Astrocyte of the cerebellum (primary cell): ENCODE measurements at regions not wholly inside any gene's neighbourhood (a gene's known extent, or its start where the extent isn't known, plus 50 kb on each side); places are given as distances from the start of the nearest gene placed in this dataset.

ENCODE experiments used
- DNase-seq: peaks from one replicate; pipeline ENCODE4 v3.0.0-alpha.2; 2011; ENCODE audit warnings: low read depth
- H3K4me3 ChIP-seq: 2 replicates; pipeline ENCODE4 v1.5.1; 2011; ENCODE audit warnings: mild to moderate bottlenecking, low read depth, low read length, moderate library complexity
- in situ Hi-C: cut with HindIII; loops from 2 replicates; pipeline ENCODE4 v1.10.0; 2017; ENCODE audit warnings: low sequenced_read_pairs
- TF ChIP-seq, protein P1 (sequence below): IDR thresholded peaks from 2 replicates; pipeline ENCODE4 v1.5.1; 2012; ENCODE audit warnings: low read length, low read depth, moderate library complexity, mild to moderate bottlenecking; ENCODE audit errors: missing control alignments

DNA sequence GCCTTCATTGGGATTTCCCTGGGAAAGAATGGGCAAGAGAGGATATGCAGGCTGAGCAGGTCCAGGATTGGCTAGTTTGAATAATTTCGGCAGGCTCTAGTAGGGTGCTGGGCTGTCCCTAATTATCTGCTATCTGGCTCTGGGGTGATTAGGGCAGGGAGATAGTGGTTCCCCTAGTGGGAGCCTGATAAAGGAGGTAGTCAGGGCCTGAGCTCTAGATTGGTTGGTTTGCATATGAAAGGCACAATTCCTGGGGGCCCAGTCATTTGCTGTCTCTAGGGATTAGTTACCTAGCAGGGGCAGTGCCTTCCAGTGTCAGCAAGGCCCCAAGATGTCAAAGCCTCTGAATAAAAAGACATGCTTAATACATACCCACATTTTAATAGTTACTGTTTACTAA is 690.1 kb upstream of the KLHL29 start:
- TF ChIP-seq, protein P1, sequence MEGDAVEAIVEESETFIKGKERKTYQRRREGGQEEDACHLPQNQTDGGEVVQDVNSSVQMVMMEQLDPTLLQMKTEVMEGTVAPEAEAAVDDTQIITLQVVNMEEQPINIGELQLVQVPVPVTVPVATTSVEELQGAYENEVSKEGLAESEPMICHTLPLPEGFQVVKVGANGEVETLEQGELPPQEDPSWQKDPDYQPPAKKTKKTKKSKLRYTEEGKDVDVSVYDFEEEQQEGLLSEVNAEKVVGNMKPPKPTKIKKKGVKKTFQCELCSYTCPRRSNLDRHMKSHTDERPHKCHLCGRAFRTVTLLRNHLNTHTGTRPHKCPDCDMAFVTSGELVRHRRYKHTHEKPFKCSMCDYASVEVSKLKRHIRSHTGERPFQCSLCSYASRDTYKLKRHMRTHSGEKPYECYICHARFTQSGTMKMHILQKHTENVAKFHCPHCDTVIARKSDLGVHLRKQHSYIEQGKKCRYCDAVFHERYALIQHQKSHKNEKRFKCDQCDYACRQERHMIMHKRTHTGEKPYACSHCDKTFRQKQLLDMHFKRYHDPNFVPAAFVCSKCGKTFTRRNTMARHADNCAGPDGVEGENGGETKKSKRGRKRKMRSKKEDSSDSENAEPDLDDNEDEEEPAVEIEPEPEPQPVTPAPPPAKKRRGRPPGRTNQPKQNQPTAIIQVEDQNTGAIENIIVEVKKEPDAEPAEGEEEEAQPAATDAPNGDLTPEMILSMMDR: no peak
- no peak overlapping the region for H3K4me3 ChIP-seq
- in situ Hi-C loops: no loop called here
- no peak for DNase-seq

DNA sequence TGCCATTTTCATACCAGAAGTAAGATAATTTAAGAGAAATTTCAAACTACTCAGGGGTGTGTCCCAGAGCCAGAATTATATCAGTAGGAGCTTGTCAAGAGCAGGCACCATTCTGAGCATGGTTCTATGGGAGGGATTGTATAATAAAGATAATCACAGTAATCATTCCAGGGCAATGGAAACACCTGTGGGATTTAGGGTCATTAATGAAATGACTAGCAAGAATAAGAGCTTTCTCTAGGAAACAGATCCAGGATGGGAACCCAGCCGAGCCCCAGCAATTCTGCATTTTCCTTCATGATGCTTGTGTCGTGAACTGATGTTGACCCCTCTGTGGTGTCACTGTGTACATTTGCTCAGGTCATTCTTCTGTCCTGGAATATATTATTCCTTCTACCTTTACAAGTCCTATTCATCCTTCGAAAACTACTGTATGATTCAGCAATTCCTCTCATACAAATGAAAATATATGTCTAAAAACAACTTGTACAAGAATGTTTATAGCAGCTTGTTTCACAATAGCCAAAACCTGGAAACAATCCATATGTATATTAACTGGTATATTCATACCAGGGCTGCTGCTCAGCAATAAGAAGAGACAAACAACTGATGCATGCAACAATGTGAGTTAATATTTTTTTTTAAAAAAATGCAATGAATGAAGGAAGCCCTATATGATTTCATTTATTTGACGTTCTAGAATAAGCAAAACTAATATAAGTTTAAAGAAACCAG is 687.8 kb upstream of the KLHL29 start:
- in situ Hi-C loops: no loop called here
- no peak for DNase-seq
- no peak overlapping the region for H3K4me3 ChIP-seq
- TF ChIP-seq, protein P1: no peak

DNA sequence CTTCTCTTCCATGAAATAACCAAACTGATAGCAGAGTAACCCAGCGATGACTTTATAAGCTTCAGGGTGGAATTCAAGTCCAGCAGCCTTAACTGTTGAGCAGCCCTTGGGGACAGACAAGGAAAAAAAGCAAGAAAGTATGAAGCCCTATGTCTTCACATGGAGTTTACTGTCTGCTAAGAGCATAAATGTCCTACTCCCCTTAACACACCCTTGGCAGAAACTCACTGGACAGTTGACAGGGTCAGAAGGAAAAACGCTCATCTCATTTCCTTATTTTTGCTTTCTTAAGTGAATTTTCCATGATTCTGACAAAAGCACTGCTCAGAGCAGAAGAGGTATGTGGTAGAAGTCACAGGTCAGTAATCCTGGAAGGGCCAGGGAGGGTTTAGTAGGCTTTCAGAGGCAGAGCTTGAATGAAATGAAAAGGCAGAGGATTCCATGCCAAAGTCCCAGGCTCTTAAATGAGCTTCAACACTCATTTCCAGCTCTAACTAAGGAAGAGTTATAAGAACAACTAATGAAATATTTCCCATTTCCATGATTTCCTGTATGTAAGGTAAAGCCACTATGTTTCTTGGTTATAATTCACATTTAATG is 683.3 kb upstream of the KLHL29 start:
- TF ChIP-seq, protein P1: no peak
- no peak for DNase-seq
- no peak overlapping the region for H3K4me3 ChIP-seq
- in situ Hi-C loops: no loop called here

DNA sequence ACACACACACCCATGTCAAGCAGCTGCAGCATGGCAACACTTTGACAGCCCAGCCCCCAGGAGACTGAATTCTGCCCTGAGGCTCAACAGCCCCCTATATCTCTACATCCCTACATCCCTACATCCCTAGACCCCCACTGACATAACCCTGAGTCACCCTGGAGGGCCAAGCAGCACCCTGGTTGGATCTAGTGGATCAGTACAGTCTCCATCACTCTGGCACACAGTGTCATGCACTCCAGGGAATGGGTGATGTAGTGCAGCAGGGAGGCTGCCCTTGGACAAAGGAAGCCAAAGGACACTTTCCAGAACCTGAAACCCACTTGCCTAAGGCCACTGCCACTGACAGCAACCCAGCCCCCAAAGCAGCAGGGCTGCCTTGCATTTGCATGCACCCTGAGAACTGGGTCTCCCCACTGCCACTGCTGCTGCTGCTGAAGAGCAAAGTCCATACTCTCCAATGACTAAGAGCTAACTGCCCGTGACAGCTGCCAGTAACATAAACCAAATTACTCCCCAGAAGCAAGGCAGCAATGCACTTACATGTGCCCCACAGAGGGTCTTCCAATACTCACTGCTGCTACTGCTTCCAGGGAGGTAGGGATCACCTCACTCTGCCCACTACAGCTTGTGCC is 681.6 kb upstream of the KLHL29 start:
- no peak overlapping the region for H3K4me3 ChIP-seq
- in situ Hi-C loops: no loop called here
- TF ChIP-seq, protein P1: no peak
- no peak for DNase-seq

DNA sequence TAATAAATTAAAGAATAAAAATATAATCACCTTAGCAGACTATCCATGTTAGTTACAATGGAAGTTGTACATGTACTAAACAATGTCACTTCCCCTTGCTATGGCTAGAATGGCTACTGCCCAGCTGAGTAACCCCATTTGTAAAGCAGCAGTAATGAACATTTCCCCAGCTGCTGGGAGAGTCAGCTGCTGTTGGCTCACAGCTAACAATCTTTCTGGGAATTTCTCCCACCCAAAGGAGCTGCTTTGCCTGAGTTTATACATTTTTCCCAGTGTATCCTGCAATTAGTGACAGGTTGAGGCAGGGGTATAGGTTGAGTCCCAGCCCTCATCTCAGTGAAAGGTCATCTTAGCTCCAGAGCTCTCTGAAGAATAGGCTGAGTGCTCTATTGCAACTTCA is 665.6 kb upstream of the KLHL29 start:
- no peak for DNase-seq
- TF ChIP-seq, protein P1: no peak
- in situ Hi-C loops: no loop called here
- no peak overlapping the region for H3K4me3 ChIP-seq

DNA sequence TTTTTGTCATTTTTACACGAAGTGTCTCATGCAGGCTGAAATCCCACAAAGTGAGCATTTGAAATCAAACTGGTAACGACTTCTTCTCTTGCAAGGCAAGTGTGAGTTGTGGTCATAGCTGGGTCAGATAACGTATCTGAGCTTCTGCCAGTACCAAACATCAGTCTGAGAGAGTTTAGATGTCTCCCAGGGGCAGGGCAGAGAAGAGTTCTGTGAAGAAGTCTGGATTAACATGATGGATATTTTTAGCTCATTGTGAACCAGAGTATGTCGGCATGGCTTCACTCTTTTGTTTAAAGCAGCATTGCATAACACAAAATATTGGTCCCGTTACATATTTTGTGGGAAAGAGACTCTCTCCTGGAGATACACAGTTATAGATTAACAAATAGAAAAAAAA is 655.5 kb upstream of the KLHL29 start:
- no peak overlapping the region for H3K4me3 ChIP-seq
- TF ChIP-seq, protein P1: no peak
- in situ Hi-C loops: no loop called here
- DNase-seq: no peak
